ENCODE measurements at regions not wholly inside any gene's neighbourhood (a gene's known extent, or its start where the extent isn't known, plus 50 kb on each side); places are given as distances from the start of the nearest gene placed in this dataset.

GRCh38 chr18:27404855-27405254 lies 219.7 kb upstream of the CHST9 start:
- no peak for DNase-seq (ENCODE audit: low spot score)
- H3K4me1 ChIP-seq, result no peaks in the 10 kb centered on the region
- H3K4me2 ChIP-seq, result no peak overlapping the region
- no peaks in the 10 kb centered on the region for H3K27me3 ChIP-seq
- Mint-ChIP-seq H3K27me3 (ENCODE audit: insufficient read depth, low read depth) (no peaks in the 10 kb centered on the region), H3K36me3 (no peaks in the 10 kb centered on the region), H3K4me1 (peaks cover 18% of the 10 kb centered on the region), H3K27ac (peak overlapping the region; percentile 74), H3K9me3 (peaks cover 2% of the 10 kb centered on the region), H3K4me3 (no peak overlapping the region)
- H3K27ac ChIP-seq, result no peak overlapping the region
- H3K9me3 ChIP-seq (ENCODE audit: low read depth), result no peaks in the 10 kb centered on the region
- H3K4me3 ChIP-seq, result no peak overlapping the region
- H4K20me1 ChIP-seq (ENCODE audit: low read depth), result no peaks in the 10 kb centered on the region
- no peaks in the 10 kb centered on the region for H3F3A ChIP-seq (ENCODE audit: low read depth)
- no peaks in the 10 kb centered on the region for H3K36me3 ChIP-seq
- TF ChIP-seq EZH2 (IDR thresholded peaks at IDR 0.05), result no peak
- no peak for TF ChIP-seq CTCF (IDR thresholded peaks at IDR 0.05)
- TF ChIP-seq EZH2phosphoT487 (IDR thresholded peaks at IDR 0.05), result no peak
- H2AFZ ChIP-seq (replicated peaks), result peak overlapping the region; percentile 81
- no peak overlapping the region for H3K9ac ChIP-seq
- H3K79me2 ChIP-seq (ENCODE audit: low read depth), result no peaks in the 10 kb centered on the region

- no peaks in the 10 kb centered on the region for H3K27me3 ChIP-seq
- peak; percentile 37 for DNase-seq (ENCODE audit: low spot score)
- H3K4me3 ChIP-seq, result no peak overlapping the region
- Mint-ChIP-seq H3K36me3 (no peaks in the 10 kb centered on the region), H3K9me3 (no peaks in the 10 kb centered on the region), H3K27me3 (ENCODE audit: insufficient read depth, low read depth) (no peaks in the 10 kb centered on the region), H3K4me1 (peaks cover 17% of the 10 kb centered on the region), H3K4me3 (no peak overlapping the region), H3K27ac (no peak overlapping the region)
- no peaks in the 10 kb centered on the region for H3K4me1 ChIP-seq
- no peak overlapping the region for H3K27ac ChIP-seq
- H2AFZ ChIP-seq (replicated peaks), result no peak overlapping the region
- H3K36me3 ChIP-seq, result no peaks in the 10 kb centered on the region
- TF ChIP-seq CTCF (IDR thresholded peaks at IDR 0.05) (peak; percentile 44), EZH2phosphoT487 (IDR thresholded peaks at IDR 0.05) (no peak)
- no peaks in the 10 kb centered on the region for H3F3A ChIP-seq (ENCODE audit: low read depth)
- no peak overlapping the region for H3K9ac ChIP-seq
- H3K9me3 ChIP-seq (ENCODE audit: low read depth), result no peaks in the 10 kb centered on the region
- no peaks in the 10 kb centered on the region for H4K20me1 ChIP-seq (ENCODE audit: low read depth)
- H3K4me2 ChIP-seq, result no peak overlapping the region
- H3K79me2 ChIP-seq (ENCODE audit: low read depth), result no peaks in the 10 kb centered on the region
These were observed 214.9 kb upstream of the CHST9 start for GRCh38 chr18:27400001-27400400.

DNA sequence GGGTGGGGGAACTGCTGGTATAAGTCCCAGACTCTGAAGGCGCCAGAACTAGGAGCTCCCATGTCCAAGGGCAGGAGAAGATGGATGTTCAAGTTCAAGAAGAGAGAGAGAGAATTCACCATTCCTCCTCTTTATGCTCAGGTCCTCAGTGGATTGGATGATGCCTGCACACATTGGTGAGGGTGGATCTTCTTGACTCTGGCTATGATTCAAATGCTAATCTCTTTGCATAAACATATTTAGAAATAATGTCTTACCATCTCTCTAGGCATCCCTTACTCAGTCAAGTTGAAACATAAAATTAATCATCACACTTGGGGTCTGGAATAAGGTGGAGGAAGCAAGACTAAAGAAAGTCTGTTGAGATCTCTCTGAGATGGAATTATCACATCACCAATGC lies 210.6 kb upstream of the CHST9 start:
- peaks cover 2% of the 10 kb centered on the region for H3K9me3 Mint-ChIP-seq
- no peaks in the 10 kb centered on the region for H3K36me3 Mint-ChIP-seq
- H3K9me3 ChIP-seq (ENCODE audit: low read depth), result no peaks in the 10 kb centered on the region
- no peaks in the 10 kb centered on the region for H3K27me3 Mint-ChIP-seq (ENCODE audit: insufficient read depth, low read depth)
- H3K4me2 ChIP-seq, result no peak overlapping the region
- no peaks in the 10 kb centered on the region for H3F3A ChIP-seq (ENCODE audit: low read depth)
- no peaks in the 10 kb centered on the region for H4K20me1 ChIP-seq (ENCODE audit: low read depth)
- no peak overlapping the region for H3K9ac ChIP-seq
- H3K27ac Mint-ChIP-seq, result no peak overlapping the region
- TF ChIP-seq CTCF (IDR thresholded peaks at IDR 0.05), result no peak
- no peak for TF ChIP-seq EZH2phosphoT487 (IDR thresholded peaks at IDR 0.05)
- TF ChIP-seq EZH2 (IDR thresholded peaks at IDR 0.05), result no peak
- no peak overlapping the region for H2AFZ ChIP-seq (replicated peaks)
- H3K27ac ChIP-seq, result no peak overlapping the region
- H3K4me1 ChIP-seq, result no peaks in the 10 kb centered on the region
- H3K4me1 Mint-ChIP-seq, result no peaks in the 10 kb centered on the region
- no peak for DNase-seq (ENCODE audit: low spot score)
- H3K79me2 ChIP-seq (ENCODE audit: low read depth), result no peaks in the 10 kb centered on the region
- no peak overlapping the region for H3K4me3 Mint-ChIP-seq
- H3K36me3 ChIP-seq, result no peaks in the 10 kb centered on the region
- H3K27me3 ChIP-seq, result no peaks in the 10 kb centered on the region
- H3K4me3 ChIP-seq, result no peak overlapping the region

DNA sequence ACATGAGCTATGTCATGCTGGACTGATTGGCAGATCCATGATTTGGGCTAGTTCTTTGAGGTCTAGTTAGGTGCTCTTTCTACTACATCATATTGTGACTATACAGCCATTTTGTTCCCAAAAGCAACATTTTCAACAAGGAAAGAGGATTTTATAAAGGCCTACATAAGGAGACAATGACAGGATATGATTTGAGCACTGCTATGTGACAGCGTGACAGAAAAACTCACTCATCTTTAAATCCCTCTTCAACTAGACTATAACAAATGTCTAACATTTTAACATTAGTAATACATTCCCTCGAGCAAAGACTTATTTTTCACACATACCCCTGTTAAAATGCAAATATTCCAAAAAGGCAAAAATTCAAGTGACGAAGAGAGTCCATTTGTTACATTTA lies 209.6 kb upstream of the CHST9 start:
- H3K27ac ChIP-seq, result no peak overlapping the region
- no peaks in the 10 kb centered on the region for H3K27me3 ChIP-seq
- DNase-seq (ENCODE audit: low spot score), result no peak
- no peak for TF ChIP-seq CTCF (IDR thresholded peaks at IDR 0.05)
- no peak for TF ChIP-seq EZH2 (IDR thresholded peaks at IDR 0.05)
- TF ChIP-seq EZH2phosphoT487 (IDR thresholded peaks at IDR 0.05), result no peak
- no peaks in the 10 kb centered on the region for H3K79me2 ChIP-seq (ENCODE audit: low read depth)
- H3K4me2 ChIP-seq, result no peak overlapping the region
- no peak overlapping the region for H3K27ac Mint-ChIP-seq
- no peaks in the 10 kb centered on the region for H3K36me3 ChIP-seq
- H3K9me3 Mint-ChIP-seq, result peaks cover 10% of the 10 kb centered on the region
- H2AFZ ChIP-seq (replicated peaks), result no peak overlapping the region
- no peak overlapping the region for H3K9ac ChIP-seq
- no peaks in the 10 kb centered on the region for H3K36me3 Mint-ChIP-seq
- H3K4me1 ChIP-seq, result no peaks in the 10 kb centered on the region
- H3K4me1 Mint-ChIP-seq, result no peaks in the 10 kb centered on the region
- no peak overlapping the region for H3K4me3 ChIP-seq
- no peaks in the 10 kb centered on the region for H3K9me3 ChIP-seq (ENCODE audit: low read depth)
- H3F3A ChIP-seq (ENCODE audit: low read depth), result no peaks in the 10 kb centered on the region
- no peaks in the 10 kb centered on the region for H4K20me1 ChIP-seq (ENCODE audit: low read depth)
- H3K4me3 Mint-ChIP-seq, result no peak overlapping the region
- H3K27me3 Mint-ChIP-seq (ENCODE audit: insufficient read depth, low read depth), result no peaks in the 10 kb centered on the region
